MM.1S (cell line): ENCODE measurements at regions not wholly inside any gene's neighbourhood (a gene's known extent, or its start where the extent isn't known, plus 50 kb on each side); places are given as distances from the start of the nearest gene placed in this dataset.
"Not testable (repeated sequence)": the region's sequence is repeated elsewhere in the genome, so short reads cannot be mapped to it uniquely, and the experiment has no call there.

ENCODE experiments used
- DNase-seq: peaks from one replicate; pipeline ENCODE4 v3.0.0-alpha.2; 2015
- H2AFZ ChIP-seq: fragments of 300-600 bp; sonication (generic); 2 replicates; pipeline ENCODE4 v1.6.0; 2016; ENCODE audit warnings: antibody characterized with exemption, low read length
- H3F3A ChIP-seq: fragments of 300-600 bp; sonication (generic); 2 replicates; pipeline ENCODE4 v1.6.1; 2016; ENCODE audit warnings: mild to moderate bottlenecking, antibody characterized with exemption, low read length, moderate library complexity, mixed read lengths; ENCODE audit not compliant: insufficient read depth
- H3K27ac ChIP-seq: fragments of 300-600 bp; sonication (generic); 2 replicates; pipeline ENCODE4 v1.5.1; 2016; ENCODE audit warnings: mild to moderate bottlenecking, low read length
- H3K27me3 ChIP-seq: fragments of 300-600 bp; sonication (generic); replicated peaks from 2 replicates; pipeline ENCODE4 v1.6.0; 2016; ENCODE audit warnings: low read length; ENCODE audit not compliant: insufficient read depth
- H3K36me3 ChIP-seq: fragments of 300-600 bp; sonication (generic); replicated peaks from 2 replicates; pipeline ENCODE4 v1.6.1; 2016; ENCODE audit warnings: mild to moderate bottlenecking, low read length, mixed read lengths; ENCODE audit not compliant: insufficient read depth
- H3K4me1 ChIP-seq: fragments of 300-600 bp; sonication (generic); 2 replicates; pipeline ENCODE4 v1.6.1; 2016; ENCODE audit warnings: low read length, mixed read lengths
- H3K4me2 ChIP-seq: fragments of 300-600 bp; sonication (generic); 2 replicates; pipeline ENCODE4 v1.6.0; 2016; ENCODE audit warnings: low read depth, low read length
- H3K4me3 ChIP-seq: fragments of 300-600 bp; sonication (generic); 2 replicates; pipeline ENCODE4 v1.5.1; 2016; ENCODE audit warnings: low read length, mixed read lengths
- H3K79me2 ChIP-seq: fragments of 300-600 bp; sonication (generic); 2 replicates; pipeline ENCODE4 v1.6.1; 2016; ENCODE audit warnings: mixed run types, low read length, mixed read lengths
- H3K9ac ChIP-seq: fragments of 300-600 bp; sonication (generic); 2 replicates; pipeline ENCODE4 v1.6.1; 2016; ENCODE audit warnings: low read length, mixed read lengths
- H3K9me2 ChIP-seq: fragments of 300-600 bp; sonication (generic); replicated peaks from 2 replicates; pipeline ENCODE4 v1.6.1; 2016; ENCODE audit warnings: mild to moderate bottlenecking, low read length, mixed read lengths; ENCODE audit not compliant: insufficient read depth
- H3K9me3 ChIP-seq: fragments of 300-600 bp; sonication (generic); replicated peaks from 2 replicates; pipeline ENCODE4 v1.6.1; 2016; ENCODE audit warnings: mild to moderate bottlenecking, low read length, mixed read lengths; ENCODE audit not compliant: insufficient read depth
- H4K20me1 ChIP-seq: fragments of 300-600 bp; sonication (generic); 2 replicates; pipeline ENCODE4 v1.6.1; 2016; ENCODE audit warnings: mild to moderate bottlenecking, low read length, moderate library complexity, mixed read lengths; ENCODE audit not compliant: insufficient read depth

DNA sequence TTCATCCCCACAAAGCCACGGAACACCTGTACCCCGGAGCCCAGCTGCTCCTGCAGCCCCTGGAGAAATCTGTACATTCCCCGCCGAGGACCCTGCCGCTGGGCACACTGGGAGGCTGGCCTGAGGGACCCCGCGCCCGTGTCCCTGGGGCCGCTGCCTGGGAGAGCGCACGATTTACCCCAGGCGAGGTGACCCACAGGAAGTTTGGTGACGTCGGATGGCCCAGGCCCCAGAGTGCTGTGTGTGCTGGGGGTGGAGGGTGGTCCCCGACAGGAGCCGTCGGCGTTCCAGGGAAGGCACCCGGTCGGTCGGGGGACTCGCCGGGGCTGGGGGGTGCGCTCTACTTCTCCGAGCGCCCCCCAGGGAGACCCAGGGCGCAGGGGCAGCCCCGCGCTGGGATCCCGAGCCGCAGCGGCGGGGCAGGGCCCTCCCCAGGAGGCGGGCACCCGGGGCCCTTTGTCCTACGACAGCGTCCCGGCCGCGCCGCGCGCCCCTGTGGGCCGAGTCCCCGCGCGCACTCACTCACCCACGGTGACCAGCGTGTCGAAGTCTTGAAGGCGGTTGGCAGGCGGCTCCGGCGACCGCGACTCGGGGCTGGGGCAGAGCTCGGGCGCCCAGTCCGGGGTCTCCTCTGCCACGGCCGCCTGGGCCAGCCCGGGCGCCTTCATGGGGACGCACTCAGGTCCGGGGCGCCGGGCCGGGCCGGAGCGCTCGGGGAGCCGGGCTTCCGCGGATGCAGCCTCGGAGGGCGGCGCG lies 206.4 kb upstream of the PRKX start:
- not testable (repeated sequence) for H3K9ac ChIP-seq, H3K4me2 ChIP-seq, H4K20me1 ChIP-seq, H3K4me3 ChIP-seq, H3K9me2 ChIP-seq, H3K27me3 ChIP-seq, H3K36me3 ChIP-seq, H3K9me3 ChIP-seq, DNase-seq, H3K27ac ChIP-seq, H3F3A ChIP-seq, H3K4me1 ChIP-seq, H3K79me2 ChIP-seq, H2AFZ ChIP-seq

DNA sequence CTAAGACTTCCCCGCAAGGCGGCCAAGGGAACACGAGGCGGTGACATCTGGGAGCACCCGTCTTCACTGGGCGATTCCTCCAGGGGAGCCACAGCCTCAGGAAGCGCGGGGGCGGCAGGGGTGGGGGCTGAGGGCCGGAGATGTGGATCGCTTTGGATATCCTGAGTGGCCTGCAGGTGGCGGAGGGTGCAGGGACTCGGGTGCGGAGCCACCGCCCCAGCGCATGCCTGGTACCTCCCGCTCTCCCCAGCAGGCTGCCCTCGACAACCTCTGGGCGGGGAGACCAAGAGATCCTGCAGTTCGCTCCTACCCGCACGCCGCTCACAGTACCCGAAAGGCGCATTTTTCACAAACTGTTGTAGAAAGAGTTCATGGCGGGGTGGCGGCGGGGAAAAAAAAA lies 201.4 kb upstream of the PRKX start:
- H3K36me3 ChIP-seq, H2AFZ ChIP-seq, H4K20me1 ChIP-seq, DNase-seq, H3K79me2 ChIP-seq, H3K27me3 ChIP-seq, H3K27ac ChIP-seq, H3K4me3 ChIP-seq, H3K9me2 ChIP-seq, H3K9me3 ChIP-seq, H3K9ac ChIP-seq, H3K4me2 ChIP-seq, H3K4me1 ChIP-seq, H3F3A ChIP-seq: not testable (repeated sequence)

- not testable (repeated sequence) for H3F3A ChIP-seq, H3K36me3 ChIP-seq, H3K79me2 ChIP-seq, DNase-seq, H3K27me3 ChIP-seq, H4K20me1 ChIP-seq, H3K4me3 ChIP-seq, H3K27ac ChIP-seq, H3K9me3 ChIP-seq, H3K9ac ChIP-seq, H3K9me2 ChIP-seq, H3K4me2 ChIP-seq, H3K4me1 ChIP-seq, H2AFZ ChIP-seq
Measured at GRCh38 chrX:3914059-3914458, 200.6 kb upstream of the PRKX start.

DNA sequence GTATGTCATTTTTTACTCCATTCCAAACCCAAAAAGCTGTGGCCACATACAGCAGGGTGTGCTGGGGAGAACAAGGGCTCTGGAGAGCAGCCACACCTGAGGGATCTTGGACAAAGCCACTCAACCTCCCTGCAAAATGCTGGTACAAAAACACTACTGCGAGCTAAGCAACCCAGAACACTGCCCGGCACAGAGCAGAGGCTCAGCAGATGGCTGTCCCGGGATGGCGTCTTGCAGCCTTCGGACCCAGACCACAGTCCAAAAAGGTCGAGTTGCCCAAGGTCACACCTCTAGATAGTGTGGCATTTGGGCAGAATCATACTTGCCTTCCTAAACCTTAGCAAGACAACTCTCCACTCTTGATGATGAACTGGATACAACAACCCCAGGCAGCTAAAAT lies 197.6 kb upstream of the PRKX start:
- not testable (repeated sequence) for H3K9me2 ChIP-seq, H3K27me3 ChIP-seq, H2AFZ ChIP-seq, H3K4me1 ChIP-seq, H3F3A ChIP-seq, H3K9me3 ChIP-seq, H3K4me3 ChIP-seq, H4K20me1 ChIP-seq, H3K79me2 ChIP-seq, DNase-seq, H3K36me3 ChIP-seq, H3K9ac ChIP-seq, H3K27ac ChIP-seq, H3K4me2 ChIP-seq

DNA sequence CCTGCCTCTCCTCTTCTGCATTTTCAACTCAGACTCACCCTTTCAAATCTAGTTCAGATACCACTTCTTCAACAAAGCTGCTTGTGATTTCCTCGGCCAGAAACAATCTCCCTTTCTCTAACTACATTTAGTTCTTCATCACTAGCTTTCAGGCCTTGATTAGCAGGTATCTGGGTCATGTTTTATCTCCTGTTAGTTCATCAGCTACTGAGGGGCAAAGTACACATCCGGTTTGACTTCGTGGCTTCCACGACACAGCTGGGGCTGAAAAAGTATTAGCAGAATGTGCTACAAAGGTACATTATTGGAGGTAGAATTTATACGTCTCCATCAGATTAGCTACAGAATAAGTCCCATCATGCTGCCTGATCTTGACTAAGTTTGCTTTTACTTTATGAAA lies 197.2 kb upstream of the PRKX start:
- not testable (repeated sequence) for H3K4me1 ChIP-seq, H2AFZ ChIP-seq, H3F3A ChIP-seq, H3K79me2 ChIP-seq, H3K4me3 ChIP-seq, H3K4me2 ChIP-seq, H3K27ac ChIP-seq, H3K36me3 ChIP-seq, H3K27me3 ChIP-seq, H3K9me2 ChIP-seq, H3K9me3 ChIP-seq, H4K20me1 ChIP-seq, DNase-seq, H3K9ac ChIP-seq

DNA sequence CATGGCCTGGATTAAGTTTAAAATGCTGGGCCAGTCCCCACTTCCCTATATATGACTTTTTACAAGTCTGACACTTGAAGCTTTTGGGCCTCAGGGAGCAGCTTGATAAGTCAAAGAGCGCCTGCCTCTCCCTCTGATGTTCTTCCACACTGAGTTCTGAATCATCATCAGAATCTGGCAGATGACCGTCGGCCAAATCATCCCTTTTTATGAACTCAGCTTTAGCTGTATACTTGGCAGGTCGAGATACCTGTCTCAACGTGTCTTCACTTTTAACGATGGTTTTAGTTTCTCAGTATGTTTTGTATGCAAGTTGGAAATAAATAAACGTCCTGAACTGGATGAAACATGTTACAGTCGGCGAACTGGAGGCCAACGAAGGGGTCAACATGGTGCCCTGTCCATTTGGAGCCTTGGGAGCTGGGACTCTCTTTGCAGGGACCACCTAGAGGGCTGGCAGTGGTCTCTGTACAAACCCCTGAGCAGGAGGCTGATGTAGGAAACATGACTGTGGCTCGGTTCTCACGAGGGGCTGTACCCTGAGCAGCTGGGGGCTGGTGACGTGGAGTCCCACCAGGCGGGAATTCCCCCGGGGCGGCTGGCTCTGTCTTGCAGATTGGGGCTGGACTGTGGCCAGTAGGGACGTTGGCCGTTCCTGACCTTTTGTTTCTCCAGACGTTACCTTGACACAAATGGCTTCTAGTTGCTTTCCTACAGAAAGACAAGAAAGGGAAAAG lies 192.2 kb upstream of the PRKX start:
- not testable (repeated sequence) for H3K4me1 ChIP-seq, H3K9me2 ChIP-seq, H3K9me3 ChIP-seq, H3K27me3 ChIP-seq, DNase-seq, H3K79me2 ChIP-seq, H3F3A ChIP-seq, H3K9ac ChIP-seq, H3K4me2 ChIP-seq, H3K36me3 ChIP-seq, H3K27ac ChIP-seq, H2AFZ ChIP-seq, H4K20me1 ChIP-seq, H3K4me3 ChIP-seq

GRCh38 chrX:3902222-3902621 lies 188.8 kb upstream of the PRKX start:
- H3K79me2 ChIP-seq, H3K4me1 ChIP-seq, H3K36me3 ChIP-seq, H3K27ac ChIP-seq, H3K9ac ChIP-seq, H3K4me3 ChIP-seq, H3K4me2 ChIP-seq, DNase-seq, H3F3A ChIP-seq, H4K20me1 ChIP-seq, H3K9me2 ChIP-seq, H3K27me3 ChIP-seq, H2AFZ ChIP-seq, H3K9me3 ChIP-seq: not testable (repeated sequence)

- H3K79me2 ChIP-seq, H4K20me1 ChIP-seq, H3K9me2 ChIP-seq, H3K36me3 ChIP-seq, H2AFZ ChIP-seq, H3K4me3 ChIP-seq, H3K9ac ChIP-seq, DNase-seq, H3K9me3 ChIP-seq, H3K4me1 ChIP-seq, H3K27me3 ChIP-seq, H3F3A ChIP-seq, H3K4me2 ChIP-seq, H3K27ac ChIP-seq: not testable (repeated sequence)
Measured at GRCh38 chrX:3896755-3897154, 183.3 kb upstream of the PRKX start.
